Naive thymus-derived CD8-positive, alpha-beta T cell (primary cell): ENCODE measurements at regions not wholly inside any gene's neighbourhood (a gene's known extent, or its start where the extent isn't known, plus 50 kb on each side); places are given as distances from the start of the nearest gene placed in this dataset.

Source experiments
- ATAC-seq, 2 donors: fragments of 150-1000 bp; cut with Tn5 transposase in 1 of 2; sonication (Bioruptor Pico), chemical (Tn5 transposase) in 1 of 2; 1 replicate in 1 of 2; 2 replicates in 1 of 2; pipeline ENCODE4 v1.10.0; 2021; ENCODE audit warnings: mild to moderate bottlenecking in 2 of 2, moderate library complexity in 2 of 2
- POLR2A ChIA-PET: fragments of 350-600 bp; sonication (Branson Sonifier 250); formaldehyde crosslinking; loops from one replicate; lab custom pipeline; 2021; ENCODE audit warnings: antibody characterized with exemption; lab: Charles Lee
- DNase-seq, 10 donors: peaks; one replicate each; pipeline versions ENCODE4 v3.0.0 to v3.0.0-alpha.2; 2020 to 2022
- H3K27ac Mint-ChIP-seq, 10 donors: one replicate each; pipeline ENCODE4 v1.8.0; 2020 to 2022; ENCODE audit warnings: mild to moderate bottlenecking in 10 of 10, mixed read lengths in 10 of 10, moderate library complexity in 4 of 10, inconsistent platforms in 1 of 10
- H3K27me3 Mint-ChIP-seq, 5 donors: one replicate each; pipeline ENCODE4 v1.8.0; 2021 to 2022; ENCODE audit warnings: mixed read lengths in 5 of 5
- H3K36me3 Mint-ChIP-seq, 3 donors: one replicate each; pipeline ENCODE4 v1.8.0; 2020 to 2022; ENCODE audit warnings: mixed read lengths in 3 of 3, mild to moderate bottlenecking in 2 of 3, inconsistent platforms in 1 of 3
- H3K4me1 Mint-ChIP-seq, 4 donors: one replicate each; pipeline ENCODE4 v1.8.0; 2021 to 2022; ENCODE audit warnings: mixed read lengths in 4 of 4
- H3K4me3 Mint-ChIP-seq, 10 donors: one replicate each; pipeline ENCODE4 v1.8.0; 2020 to 2022; ENCODE audit warnings: mild to moderate bottlenecking in 10 of 10, mixed read lengths in 10 of 10, moderate library complexity in 6 of 10, inconsistent platforms in 1 of 10
- H3K9me3 Mint-ChIP-seq, 9 donors: one replicate each; pipeline ENCODE4 v1.8.0; 2020 to 2022; ENCODE audit warnings: mixed read lengths in 9 of 9, mild to moderate bottlenecking in 3 of 9, inconsistent platforms in 1 of 9, moderate library complexity in 1 of 9

DNA sequence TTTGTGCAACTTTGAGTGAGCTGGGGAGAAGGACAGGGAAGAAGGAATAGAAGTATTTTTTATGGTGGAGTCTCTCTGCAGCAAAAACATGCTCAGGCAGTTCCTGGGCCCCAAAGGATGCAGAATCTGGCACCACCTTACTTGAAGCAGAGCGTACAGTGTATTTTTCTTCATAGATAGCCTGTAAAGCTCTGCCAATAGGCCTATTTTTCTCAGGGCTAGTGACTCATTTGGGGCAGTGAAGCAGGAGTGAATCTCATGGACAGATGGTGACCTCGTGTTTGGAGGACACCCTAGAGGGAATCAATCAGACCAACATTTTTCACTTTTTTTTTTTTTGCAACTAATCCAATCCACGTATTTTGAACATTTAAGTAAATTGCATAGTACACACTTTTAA is 268.1 kb upstream of the CXCR4 start:
- H3K4me3 Mint-ChIP-seq = no peak overlapping the region
- H3K27me3 Mint-ChIP-seq = no peaks in the 10 kb centered on the region
- POLR2A ChIA-PET = no interaction called here
- no peak for DNase-seq
- H3K9me3 Mint-ChIP-seq = no peaks in the 10 kb centered on the region
- no peak for ATAC-seq
- no peaks in the 10 kb centered on the region for H3K36me3 Mint-ChIP-seq
- H3K27ac Mint-ChIP-seq = peak overlapping the region in 1 of 10 donors; percentile 22
- H3K4me1 Mint-ChIP-seq = peaks cover 21 to 48% (median 45%) of the 10 kb centered on the region in 4 donors

DNA sequence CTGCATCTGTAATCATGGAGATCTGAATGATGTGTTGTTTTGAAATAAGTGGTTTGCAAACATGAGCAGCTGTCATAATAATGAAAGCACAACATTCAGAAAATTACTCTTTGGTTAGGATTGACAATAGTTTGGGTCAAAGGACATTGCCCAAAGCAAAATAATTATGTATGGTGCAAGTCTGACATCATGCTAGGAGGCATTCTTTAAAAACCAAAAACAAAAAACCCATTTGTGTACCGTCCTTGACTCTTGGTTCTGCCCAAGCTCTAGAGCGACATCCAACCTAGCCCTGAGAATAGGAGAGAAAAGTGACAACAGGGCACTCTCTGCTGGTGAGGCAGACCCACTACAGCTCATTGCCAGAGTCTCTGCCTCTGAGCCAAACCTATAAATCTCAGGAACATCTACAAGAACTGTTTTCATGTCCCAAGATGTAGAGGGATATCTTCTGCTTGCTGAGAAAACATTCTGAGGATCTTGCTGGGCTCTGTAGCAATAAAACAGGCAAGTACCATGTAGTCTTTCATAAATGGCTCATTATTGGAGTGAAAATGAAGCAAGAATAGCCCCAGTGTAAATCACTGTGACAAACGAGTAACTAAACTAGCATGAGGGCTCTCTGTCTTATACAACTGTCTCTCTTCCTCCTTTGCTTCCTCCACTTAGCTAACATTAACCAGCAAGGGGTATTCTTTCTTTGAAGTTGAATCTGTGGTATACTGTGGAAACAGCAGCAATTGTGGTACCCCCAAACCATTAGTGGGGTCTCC is 266.8 kb upstream of the CXCR4 start:
- H3K4me3 Mint-ChIP-seq = peak overlapping the region in 5 of 10 donors; percentile 5 to 46 (median 8)
- no peaks in the 10 kb centered on the region for H3K36me3 Mint-ChIP-seq
- H3K9me3 Mint-ChIP-seq = no peaks in the 10 kb centered on the region
- peak overlapping the region in 9 of 10 donors; percentile 28 to 98 (median 94) for H3K27ac Mint-ChIP-seq
- DNase-seq (peak; percentile 11 to 82 (median 58)), ATAC-seq (peak; percentile 47 to 66)
- no peaks in the 10 kb centered on the region for H3K27me3 Mint-ChIP-seq
- peaks cover 21 to 44% (median 40%) of the 10 kb centered on the region in 4 donors for H3K4me1 Mint-ChIP-seq
- POLR2A ChIA-PET = interaction anchor here (0.5 to 5.5 kb wide), 7 partner anchors 57 to 484 kb away, joined by 3 to 34 read pairs (median 5); no protein-coding TSS in a partner anchor

DNA sequence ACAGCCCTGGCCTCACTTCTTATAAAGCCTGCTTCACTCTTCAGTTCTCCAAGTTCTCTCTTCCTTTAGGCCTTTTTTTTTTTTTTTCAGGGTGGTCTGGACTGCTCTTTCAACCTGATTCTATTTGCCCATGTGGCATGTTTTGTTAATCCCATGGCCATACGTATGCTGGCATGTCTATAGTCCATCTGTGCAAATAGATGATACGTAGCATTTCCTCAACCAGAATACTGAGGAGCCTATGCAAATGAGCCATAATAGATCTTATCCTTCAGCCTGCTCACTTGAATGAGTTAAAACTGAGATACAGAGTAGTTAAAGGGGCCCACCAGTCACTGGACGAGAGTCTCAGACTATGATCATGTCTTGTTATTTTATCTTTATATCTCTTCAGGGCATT is 265.2 kb upstream of the CXCR4 start:
- H3K4me1 Mint-ChIP-seq = peaks cover 21 to 52% (median 44%) of the 10 kb centered on the region in 4 donors
- peak overlapping the region in 8 of 10 donors; percentile 2 to 83 (median 52) for H3K4me3 Mint-ChIP-seq
- peak overlapping the region; percentile 87 to 98 (median 96) for H3K27ac Mint-ChIP-seq
- no peaks in the 10 kb centered on the region for H3K9me3 Mint-ChIP-seq
- no peak for ATAC-seq
- H3K27me3 Mint-ChIP-seq = no peaks in the 10 kb centered on the region
- POLR2A ChIA-PET = interaction anchor here (0.6 to 5.5 kb wide), 4 partner anchors 180 to 507 kb away, joined by 3 to 34 read pairs (median 5); partner anchors contain the start of gene MCM6
- H3K36me3 Mint-ChIP-seq = no peaks in the 10 kb centered on the region
- DNase-seq = no peak

DNA sequence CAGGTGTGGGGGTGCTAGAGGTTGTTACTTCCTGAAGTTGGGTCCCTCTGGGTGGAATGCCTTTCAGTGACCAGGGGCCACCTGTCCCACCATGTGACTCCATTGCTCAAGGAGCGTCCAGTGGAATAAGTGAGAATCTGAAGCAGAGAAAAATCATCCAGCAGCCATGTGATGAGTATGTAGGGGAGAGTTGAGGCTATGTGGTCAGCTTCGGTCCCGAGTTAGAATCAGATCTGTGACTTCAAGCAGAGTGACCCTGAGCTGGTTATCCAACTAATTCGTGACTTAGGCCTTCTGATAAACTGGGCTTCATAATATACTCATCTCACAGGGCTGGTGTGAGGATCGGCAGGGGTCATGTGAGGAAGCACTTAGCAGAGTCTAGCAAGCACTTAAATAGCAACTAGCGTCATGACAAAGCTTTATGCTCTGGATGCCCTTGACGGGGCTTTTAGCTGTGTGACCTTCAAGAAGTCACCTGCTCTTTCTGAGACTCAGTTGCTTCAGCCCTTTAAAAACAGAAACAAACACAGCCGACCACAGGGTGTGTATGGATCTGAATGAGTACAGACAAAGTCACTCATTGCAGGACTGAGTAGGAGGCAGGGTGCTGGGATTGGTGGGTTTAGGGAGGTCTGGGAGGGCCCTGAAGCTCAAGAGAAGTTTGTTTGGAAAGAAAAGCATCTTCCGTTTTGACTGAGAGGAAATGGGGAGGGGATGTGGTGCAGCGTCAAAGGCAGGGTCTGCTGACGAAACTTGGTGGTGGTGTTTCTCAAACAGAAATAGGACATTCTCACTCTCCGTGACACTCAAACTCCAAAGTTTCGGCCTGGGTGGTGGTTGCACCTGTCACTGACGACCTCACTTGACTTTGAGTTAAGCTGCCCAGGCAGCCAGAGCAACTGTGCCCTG is 264.0 kb upstream of the CXCR4 start:
- H3K4me3 Mint-ChIP-seq = peak overlapping the region; percentile 42 to 86 (median 74)
- peak overlapping the region; percentile 87 to 98 (median 96) for H3K27ac Mint-ChIP-seq
- peaks cover 25 to 64% (median 53%) of the 10 kb centered on the region in 4 donors for H3K4me1 Mint-ChIP-seq
- DNase-seq (peak; percentile 22 to 89 (median 78)), ATAC-seq (peak; percentile 82 to 88)
- no peaks in the 10 kb centered on the region for H3K36me3 Mint-ChIP-seq
- H3K27me3 Mint-ChIP-seq = no peaks in the 10 kb centered on the region
- POLR2A ChIA-PET = interaction anchor here (0.7 to 5.5 kb wide), 13 partner anchors 55 to 506 kb away, joined by 3 to 34 read pairs (median 5); partner anchors contain the start of gene MCM6
- no peaks in the 10 kb centered on the region for H3K9me3 Mint-ChIP-seq

DNA sequence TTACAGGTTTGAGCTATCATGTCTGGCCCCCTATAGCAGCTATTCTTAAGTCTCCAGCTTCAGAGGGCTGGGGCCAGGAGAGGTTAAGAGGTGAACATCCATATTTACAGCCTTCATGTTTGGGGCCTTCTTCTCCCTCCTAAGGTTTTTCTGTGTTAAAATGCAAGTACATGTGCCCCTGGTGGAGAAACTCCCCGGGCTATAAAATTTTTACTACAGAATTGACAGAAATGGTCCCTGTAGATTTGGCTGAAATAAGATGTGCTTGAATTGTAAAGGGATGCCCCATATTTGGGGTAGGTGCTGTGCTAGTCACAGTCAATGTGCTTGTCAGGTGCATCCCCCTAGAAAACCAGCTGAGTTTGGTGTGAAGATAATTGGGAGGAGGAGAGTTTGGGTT is 263.3 kb upstream of the CXCR4 start:
- peak overlapping the region; percentile 14 to 86 (median 74) for H3K4me3 Mint-ChIP-seq
- peaks cover 31 to 71% (median 61%) of the 10 kb centered on the region in 4 donors for H3K4me1 Mint-ChIP-seq
- H3K9me3 Mint-ChIP-seq = no peaks in the 10 kb centered on the region
- DNase-seq (no peak), ATAC-seq (no peak)
- H3K27ac Mint-ChIP-seq = peak overlapping the region; percentile 87 to 98 (median 96)
- H3K27me3 Mint-ChIP-seq = no peaks in the 10 kb centered on the region
- no peaks in the 10 kb centered on the region for H3K36me3 Mint-ChIP-seq
- POLR2A ChIA-PET = interaction anchor here (1.0 to 5.5 kb wide), 9 partner anchors 246 to 505 kb away, joined by 3 to 34 read pairs (median 6); partner anchors contain the start of gene MCM6

DNA sequence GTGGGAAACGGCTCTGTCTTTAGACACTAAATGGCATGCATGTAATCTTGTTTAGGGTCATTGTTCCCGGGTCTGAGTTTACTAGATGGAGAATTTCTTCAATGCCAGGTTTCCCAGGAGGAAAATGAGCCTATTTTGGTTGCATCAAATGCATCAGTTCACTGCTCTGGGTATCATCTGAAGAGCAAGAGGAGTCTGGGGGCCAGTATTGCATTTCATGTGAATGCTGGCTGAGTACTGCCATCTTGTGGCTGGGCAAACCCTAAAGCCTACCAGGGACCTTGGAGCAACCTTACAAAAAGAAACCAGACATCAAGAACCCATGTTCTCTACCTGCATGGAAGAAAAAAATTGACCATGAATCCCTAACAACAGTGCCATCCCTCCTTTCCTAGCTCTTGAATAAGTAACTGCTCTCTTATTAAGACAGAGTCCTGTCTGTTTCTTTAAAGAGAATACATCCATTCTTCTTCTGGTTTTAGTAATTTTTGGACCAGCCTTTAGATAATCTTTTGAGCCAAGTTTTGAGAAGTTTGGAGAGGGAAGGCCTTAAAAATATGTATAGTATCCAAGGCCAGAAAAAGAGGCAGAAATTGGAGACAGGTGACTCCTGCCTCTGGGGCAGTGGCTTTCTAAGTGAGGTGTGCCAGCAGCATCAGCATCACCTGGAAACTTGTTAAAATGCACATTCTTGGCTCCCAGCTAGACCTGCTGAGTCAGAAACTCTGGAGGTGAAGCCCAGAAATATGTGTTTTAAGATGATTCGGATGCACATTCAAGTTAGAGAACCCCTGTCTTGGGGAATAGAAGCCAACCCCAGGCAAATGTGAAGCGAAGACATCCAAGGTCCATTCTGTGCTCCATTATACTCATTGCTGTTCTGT is 261.0 kb upstream of the CXCR4 start:
- peak overlapping the region; percentile 5 to 91 (median 85) for H3K27ac Mint-ChIP-seq
- peaks cover 0 to 9% (median 0%) of the 10 kb centered on the region in 9 donors for H3K9me3 Mint-ChIP-seq
- peak; percentile 40 to 59 for ATAC-seq
- no peaks in the 10 kb centered on the region for H3K27me3 Mint-ChIP-seq
- DNase-seq = peak; percentile 48 to 86 (median 76)
- POLR2A ChIA-PET = interaction anchor here (3.7 to 3.9 kb wide), 2 partner anchors 242 to 260 kb away, joined by 20 to 28 read pairs; partner anchors contain the start of gene CXCR4
- H3K4me1 Mint-ChIP-seq = peaks cover 42 to 79% (median 68%) of the 10 kb centered on the region in 4 donors
- H3K36me3 Mint-ChIP-seq = no peaks in the 10 kb centered on the region
- peak overlapping the region in 1 of 10 donors; percentile 18 for H3K4me3 Mint-ChIP-seq

DNA sequence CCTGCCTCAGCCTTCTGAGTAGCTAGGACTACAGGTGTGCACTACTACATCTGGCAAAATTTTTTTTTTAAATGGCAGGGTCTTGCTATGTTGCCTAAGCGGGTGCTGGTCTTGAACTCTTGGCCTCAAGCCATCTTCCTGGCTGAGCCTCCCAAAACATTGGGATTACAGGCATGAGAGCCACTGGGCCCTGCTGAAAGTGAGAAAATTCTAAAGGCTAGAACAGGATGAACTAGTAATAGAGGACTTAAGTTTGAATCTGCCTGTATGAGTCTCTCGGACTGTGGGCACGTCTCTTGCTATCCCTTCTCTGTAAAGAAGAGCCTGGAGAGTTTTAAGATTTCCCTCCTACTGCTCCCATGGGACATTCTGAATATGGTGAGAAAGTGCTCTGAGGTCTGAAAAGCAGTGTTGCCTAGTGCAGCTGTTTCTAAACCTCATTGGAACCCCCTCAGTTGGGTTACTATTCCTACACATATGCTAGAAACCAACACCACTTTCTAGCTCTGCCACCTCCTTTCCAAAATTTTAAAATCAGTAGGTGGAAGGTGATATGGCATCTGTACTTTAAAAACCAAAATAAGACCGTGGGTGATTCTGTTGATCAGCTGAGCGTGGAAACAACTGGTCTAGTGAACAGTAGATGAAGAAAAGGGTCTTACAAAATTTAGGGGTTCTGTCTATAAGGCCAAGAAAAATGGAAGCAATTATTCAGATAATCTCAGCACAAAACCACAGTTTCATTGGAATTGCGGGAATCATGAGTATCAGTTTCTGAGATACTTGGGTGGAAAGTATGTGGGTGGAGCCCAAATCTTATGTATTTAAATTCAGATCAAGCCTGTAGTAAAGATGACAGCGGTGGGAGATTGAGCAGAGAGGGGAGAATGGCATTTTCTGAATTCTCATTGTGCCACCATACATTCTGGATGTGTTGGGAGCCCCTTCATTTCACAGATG is 259.8 kb upstream of the CXCR4 start:
- H3K27me3 Mint-ChIP-seq = no peaks in the 10 kb centered on the region
- DNase-seq = no peak
- POLR2A ChIA-PET = interaction anchor here (1.2 to 3.9 kb wide), 7 partner anchors 18 to 261 kb away, joined by 3 to 28 read pairs (median 8); partner anchors contain the start of gene CXCR4
- peak overlapping the region; percentile 80 to 94 (median 88) for H3K27ac Mint-ChIP-seq
- H3K36me3 Mint-ChIP-seq = no peaks in the 10 kb centered on the region
- peaks cover 0 to 9% (median 0%) of the 10 kb centered on the region in 9 donors for H3K9me3 Mint-ChIP-seq
- ATAC-seq = no peak
- peaks cover 38 to 66% (median 56%) of the 10 kb centered on the region in 4 donors for H3K4me1 Mint-ChIP-seq
- H3K4me3 Mint-ChIP-seq = peak overlapping the region in 1 of 10 donors; percentile 6

DNA sequence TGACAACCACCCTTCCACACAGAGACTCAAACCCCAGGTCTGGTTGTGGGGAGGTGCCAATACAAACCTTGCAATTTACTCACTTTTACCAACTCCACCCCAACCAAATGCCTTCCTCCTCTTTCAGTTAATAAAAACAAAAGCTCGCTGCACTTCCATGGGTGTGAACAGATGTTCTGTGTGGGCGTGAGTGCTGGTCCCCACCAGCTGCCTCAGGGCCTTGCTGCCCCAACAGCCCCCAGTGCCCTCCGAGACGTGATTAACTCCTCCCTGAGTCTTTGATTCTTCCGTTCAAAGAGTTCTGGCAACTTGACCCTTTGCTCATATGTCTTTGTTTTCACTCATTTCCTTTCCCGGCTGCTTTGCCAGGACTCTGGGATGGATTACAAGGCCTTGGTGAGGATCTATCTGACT is 258.9 kb upstream of the CXCR4 start:
- Mint-ChIP-seq H3K27ac (peak overlapping the region; percentile 80 to 94 (median 88)), H3K9me3 (peaks cover 0 to 9% (median 0%) of the 10 kb centered on the region in 9 donors), H3K27me3 (no peaks in the 10 kb centered on the region), H3K4me1 (peaks cover 29 to 57% (median 47%) of the 10 kb centered on the region in 4 donors), H3K36me3 (no peaks in the 10 kb centered on the region), H3K4me3 (peak overlapping the region in 5 of 10 donors; percentile 30 to 60 (median 52))
- ATAC-seq (peak; percentile 25 to 28), DNase-seq (no peak)
- POLR2A ChIA-PET = interaction anchor here (1.1 to 3.9 kb wide), 11 partner anchors 14 to 260 kb away, joined by 3 to 28 read pairs (median 7); partner anchors contain the start of gene CXCR4

DNA sequence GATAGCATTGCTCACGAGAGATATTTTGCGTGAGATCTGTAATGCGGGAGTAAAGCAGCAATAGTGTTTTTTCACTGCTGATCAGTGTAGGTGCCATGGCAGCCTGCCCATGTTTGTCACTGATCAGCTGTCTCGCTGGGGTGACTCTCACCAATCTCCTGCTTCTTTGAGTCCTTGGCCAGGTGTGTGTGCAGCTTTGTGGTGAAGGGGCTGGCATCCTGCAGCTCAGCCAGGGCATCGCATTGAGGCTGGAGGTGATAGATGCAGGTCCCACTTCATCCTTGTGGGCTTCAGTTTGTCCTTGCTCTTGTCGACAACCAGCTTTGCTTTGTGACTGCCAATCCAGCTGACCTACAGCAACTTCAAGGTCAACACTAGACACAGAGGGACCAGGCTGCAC is 258.3 kb upstream of the CXCR4 start:
- H3K27ac Mint-ChIP-seq = peak overlapping the region; percentile 5 to 94 (median 88)
- no peaks in the 10 kb centered on the region for H3K27me3 Mint-ChIP-seq
- DNase-seq (peak in 6 of 10 donors; percentile 11 to 64 (median 47)), ATAC-seq (peak; percentile 48 to 77)
- no peaks in the 10 kb centered on the region for H3K36me3 Mint-ChIP-seq
- peaks cover 0 to 9% (median 0%) of the 10 kb centered on the region in 9 donors for H3K9me3 Mint-ChIP-seq
- peak overlapping the region in 5 of 10 donors; percentile 31 to 60 (median 51) for H3K4me3 Mint-ChIP-seq
- POLR2A ChIA-PET = interaction anchor here (1.1 to 3.9 kb wide), 11 partner anchors 13 to 259 kb away, joined by 3 to 28 read pairs (median 7); partner anchors contain the start of gene CXCR4
- peaks cover 24 to 51% (median 41%) of the 10 kb centered on the region in 4 donors for H3K4me1 Mint-ChIP-seq
